ENCODE measurements at regions not wholly inside any gene's neighbourhood (a gene's known extent, or its start where the extent isn't known, plus 50 kb on each side); places are given as distances from the start of the nearest gene placed in this dataset.

DNA sequence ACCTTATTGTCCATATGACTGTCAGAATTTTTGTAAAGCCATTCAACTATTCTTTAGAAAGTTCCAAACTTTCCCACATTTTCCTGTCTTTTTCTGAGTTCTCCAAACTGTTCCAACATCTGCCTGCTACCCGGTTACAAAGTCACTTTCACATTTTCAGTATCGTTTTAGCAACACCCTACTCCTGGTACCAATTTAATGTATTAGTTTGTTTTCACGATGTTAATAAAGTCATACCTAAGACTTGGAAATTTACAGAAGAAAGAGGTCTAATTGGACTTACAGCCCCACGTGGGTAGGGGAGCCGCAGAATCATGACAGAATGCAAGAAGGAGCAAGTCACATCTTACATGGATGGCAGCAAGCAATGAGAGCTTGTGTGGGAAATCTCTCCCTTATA, 867.8 kb downstream of the AMY1C start:
- no peak overlapping the region for H3K4me3 ChIP-seq (replicated peaks; ENCODE audit: low read depth, low read length)
- no peak for DNase-seq (ENCODE audit: extremely low read depth, low read depth)
- TF ChIP-seq, protein P1, sequence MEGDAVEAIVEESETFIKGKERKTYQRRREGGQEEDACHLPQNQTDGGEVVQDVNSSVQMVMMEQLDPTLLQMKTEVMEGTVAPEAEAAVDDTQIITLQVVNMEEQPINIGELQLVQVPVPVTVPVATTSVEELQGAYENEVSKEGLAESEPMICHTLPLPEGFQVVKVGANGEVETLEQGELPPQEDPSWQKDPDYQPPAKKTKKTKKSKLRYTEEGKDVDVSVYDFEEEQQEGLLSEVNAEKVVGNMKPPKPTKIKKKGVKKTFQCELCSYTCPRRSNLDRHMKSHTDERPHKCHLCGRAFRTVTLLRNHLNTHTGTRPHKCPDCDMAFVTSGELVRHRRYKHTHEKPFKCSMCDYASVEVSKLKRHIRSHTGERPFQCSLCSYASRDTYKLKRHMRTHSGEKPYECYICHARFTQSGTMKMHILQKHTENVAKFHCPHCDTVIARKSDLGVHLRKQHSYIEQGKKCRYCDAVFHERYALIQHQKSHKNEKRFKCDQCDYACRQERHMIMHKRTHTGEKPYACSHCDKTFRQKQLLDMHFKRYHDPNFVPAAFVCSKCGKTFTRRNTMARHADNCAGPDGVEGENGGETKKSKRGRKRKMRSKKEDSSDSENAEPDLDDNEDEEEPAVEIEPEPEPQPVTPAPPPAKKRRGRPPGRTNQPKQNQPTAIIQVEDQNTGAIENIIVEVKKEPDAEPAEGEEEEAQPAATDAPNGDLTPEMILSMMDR (IDR thresholded peaks at IDR 0.05; ENCODE audit: low read depth, low read length, missing control alignments) = no peak

- DNase-seq (ENCODE audit: extremely low read depth, low read depth) = no peak
- H3K4me3 ChIP-seq (replicated peaks; ENCODE audit: low read depth, low read length) = no peak overlapping the region
- TF ChIP-seq, protein P1 (IDR thresholded peaks at IDR 0.05; ENCODE audit: low read depth, low read length, missing control alignments) = no peak
Observed at GRCh38 chr1:104621221-104621620, 871.5 kb downstream of the AMY1C start.

GRCh38 chr1:104624538-104624937, 874.8 kb downstream of the AMY1C start:
- no peak overlapping the region for H3K4me3 ChIP-seq (replicated peaks; ENCODE audit: low read depth, low read length)

DNA sequence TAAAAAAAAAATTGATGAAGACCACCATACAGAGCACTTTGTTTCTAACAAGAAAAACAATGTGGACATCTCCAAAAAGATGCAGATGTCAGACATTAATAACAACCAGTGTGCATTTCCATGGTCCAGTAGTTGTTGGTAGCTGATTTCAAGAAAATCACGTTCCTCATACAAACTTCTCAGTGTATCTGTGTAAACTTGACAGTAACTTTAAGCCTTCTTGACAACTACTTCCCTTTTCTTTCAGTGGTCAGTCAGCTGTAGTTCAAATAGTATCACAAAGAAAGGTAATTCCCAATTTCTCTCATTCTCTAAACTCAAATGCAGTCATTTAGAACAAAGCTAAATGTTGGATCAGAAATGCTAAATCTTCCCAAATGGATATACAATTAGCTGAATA, 879.9 kb downstream of the AMY1C start:
- no peak for DNase-seq (ENCODE audit: extremely low read depth, low read depth)
- H3K4me3 ChIP-seq (replicated peaks; ENCODE audit: low read depth, low read length) = no peak overlapping the region
- TF ChIP-seq, protein P1 (IDR thresholded peaks at IDR 0.05; ENCODE audit: low read depth, low read length, missing control alignments) = no peak

More at GRCh38 chr1:104624538-104624937, 874.8 kb downstream of the AMY1C start:
- TF ChIP-seq, protein P1 (IDR thresholded peaks at IDR 0.05; ENCODE audit: low read depth, low read length, missing control alignments) = no peak
- DNase-seq (ENCODE audit: extremely low read depth, low read depth) = no peak

GRCh38 chr1:104630567-104631149, 881.0 kb downstream of the AMY1C start:
- TF ChIP-seq, protein P1 (IDR thresholded peaks at IDR 0.05; ENCODE audit: low read depth, low read length, missing control alignments) = no peak
- DNase-seq (ENCODE audit: extremely low read depth, low read depth) = no peak
- no peak overlapping the region for H3K4me3 ChIP-seq (replicated peaks; ENCODE audit: low read depth, low read length)

- no peak for DNase-seq (ENCODE audit: extremely low read depth, low read depth)
- TF ChIP-seq, protein P1 (IDR thresholded peaks at IDR 0.05; ENCODE audit: low read depth, low read length, missing control alignments) = no peak
- no peak overlapping the region for H3K4me3 ChIP-seq (replicated peaks; ENCODE audit: low read depth, low read length)
Observed at GRCh38 chr1:104636581-104636980, 886.9 kb downstream of the AMY1C start.

GRCh38 chr1:104646233-104646632, 896.5 kb downstream of the AMY1C start:
- TF ChIP-seq, protein P1 (IDR thresholded peaks at IDR 0.05; ENCODE audit: low read depth, low read length, missing control alignments) = no peak
- no peak overlapping the region for H3K4me3 ChIP-seq (replicated peaks; ENCODE audit: low read depth, low read length)
- DNase-seq (ENCODE audit: extremely low read depth, low read depth) = no peak
